ENCODE measurements at regions not wholly inside any gene's neighbourhood (a gene's known extent, or its start where the extent isn't known, plus 50 kb on each side); places are given as distances from the start of the nearest gene placed in this dataset.

DNA sequence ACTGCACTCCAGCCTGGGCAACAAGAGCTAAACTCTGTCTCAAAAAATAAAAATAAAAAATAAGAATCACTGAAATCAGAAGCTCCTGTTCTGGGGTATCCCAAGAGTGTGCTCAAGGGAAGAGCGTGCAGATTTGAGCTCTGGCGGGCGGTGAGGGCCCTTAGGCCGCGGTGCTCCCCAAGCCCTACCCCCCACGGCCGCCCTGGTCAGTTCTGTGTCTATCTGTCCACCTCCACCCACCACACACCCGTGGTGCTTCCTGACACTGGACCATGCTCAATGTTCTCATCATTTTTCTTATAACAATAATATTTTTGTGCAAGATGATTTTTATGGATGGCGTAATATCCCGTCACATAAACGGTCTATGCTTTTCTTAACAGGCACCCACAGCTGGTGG is 71.1 kb downstream of the RTL6 start:
- intact Hi-C loops (cut with DNase I), result no loop called here

DNA sequence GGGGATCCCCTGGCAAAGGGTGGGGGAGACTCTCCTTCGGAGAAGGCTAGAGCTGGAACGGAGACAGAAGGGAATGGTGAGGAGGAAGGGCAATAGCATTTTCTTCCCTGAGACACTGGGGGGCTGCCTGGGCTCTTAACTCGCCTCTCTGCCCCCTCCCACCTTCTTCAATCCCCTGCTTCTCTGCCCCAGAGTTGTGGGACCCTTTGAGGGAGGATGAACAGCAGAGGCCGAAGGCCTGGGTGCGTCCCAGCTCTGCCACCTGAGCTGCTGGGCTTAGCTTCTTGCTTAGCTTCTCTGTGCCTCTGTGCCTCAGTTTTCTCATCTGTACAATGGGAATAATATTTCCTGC is 72.4 kb downstream of the RTL6 start:
- Histone ChIP-seq H3K9me3 (no peaks in the 10 kb centered on the region), H3K4me1 (no peaks in the 10 kb centered on the region), H3K4me3 (no peak overlapping the region), H3K36me3 (no peaks in the 10 kb centered on the region), H3K27me3 (peaks cover 0 to 4% of the 10 kb centered on the region in 2 donors), H3K27ac (no peak overlapping the region)
- peak in 1 of 4 donors; percentile 37 for DNase-seq
- TF ChIP-seq, protein P1, sequence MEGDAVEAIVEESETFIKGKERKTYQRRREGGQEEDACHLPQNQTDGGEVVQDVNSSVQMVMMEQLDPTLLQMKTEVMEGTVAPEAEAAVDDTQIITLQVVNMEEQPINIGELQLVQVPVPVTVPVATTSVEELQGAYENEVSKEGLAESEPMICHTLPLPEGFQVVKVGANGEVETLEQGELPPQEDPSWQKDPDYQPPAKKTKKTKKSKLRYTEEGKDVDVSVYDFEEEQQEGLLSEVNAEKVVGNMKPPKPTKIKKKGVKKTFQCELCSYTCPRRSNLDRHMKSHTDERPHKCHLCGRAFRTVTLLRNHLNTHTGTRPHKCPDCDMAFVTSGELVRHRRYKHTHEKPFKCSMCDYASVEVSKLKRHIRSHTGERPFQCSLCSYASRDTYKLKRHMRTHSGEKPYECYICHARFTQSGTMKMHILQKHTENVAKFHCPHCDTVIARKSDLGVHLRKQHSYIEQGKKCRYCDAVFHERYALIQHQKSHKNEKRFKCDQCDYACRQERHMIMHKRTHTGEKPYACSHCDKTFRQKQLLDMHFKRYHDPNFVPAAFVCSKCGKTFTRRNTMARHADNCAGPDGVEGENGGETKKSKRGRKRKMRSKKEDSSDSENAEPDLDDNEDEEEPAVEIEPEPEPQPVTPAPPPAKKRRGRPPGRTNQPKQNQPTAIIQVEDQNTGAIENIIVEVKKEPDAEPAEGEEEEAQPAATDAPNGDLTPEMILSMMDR (IDR thresholded peaks at IDR 0.05), result no peak
- ATAC-seq, result no peak
- intact Hi-C loops (cut with DNase I), result no loop called here

More for the DNA sequence above, 71.1 kb downstream of the RTL6 start:
- H3K4me3 ChIP-seq, result no peak overlapping the region
- ATAC-seq (no peak), DNase-seq (peak in 2 of 4 donors; percentile 37 to 40)
- H3K9me3 ChIP-seq, result no peaks in the 10 kb centered on the region
- no peaks in the 10 kb centered on the region for H3K36me3 ChIP-seq
- TF ChIP-seq, protein P1 (IDR thresholded peaks at IDR 0.05), result no peak
- peaks cover 0 to 4% of the 10 kb centered on the region in 2 donors for H3K27me3 ChIP-seq
- no peak overlapping the region for H3K27ac ChIP-seq
- H3K4me1 ChIP-seq, result no peaks in the 10 kb centered on the region

DNA sequence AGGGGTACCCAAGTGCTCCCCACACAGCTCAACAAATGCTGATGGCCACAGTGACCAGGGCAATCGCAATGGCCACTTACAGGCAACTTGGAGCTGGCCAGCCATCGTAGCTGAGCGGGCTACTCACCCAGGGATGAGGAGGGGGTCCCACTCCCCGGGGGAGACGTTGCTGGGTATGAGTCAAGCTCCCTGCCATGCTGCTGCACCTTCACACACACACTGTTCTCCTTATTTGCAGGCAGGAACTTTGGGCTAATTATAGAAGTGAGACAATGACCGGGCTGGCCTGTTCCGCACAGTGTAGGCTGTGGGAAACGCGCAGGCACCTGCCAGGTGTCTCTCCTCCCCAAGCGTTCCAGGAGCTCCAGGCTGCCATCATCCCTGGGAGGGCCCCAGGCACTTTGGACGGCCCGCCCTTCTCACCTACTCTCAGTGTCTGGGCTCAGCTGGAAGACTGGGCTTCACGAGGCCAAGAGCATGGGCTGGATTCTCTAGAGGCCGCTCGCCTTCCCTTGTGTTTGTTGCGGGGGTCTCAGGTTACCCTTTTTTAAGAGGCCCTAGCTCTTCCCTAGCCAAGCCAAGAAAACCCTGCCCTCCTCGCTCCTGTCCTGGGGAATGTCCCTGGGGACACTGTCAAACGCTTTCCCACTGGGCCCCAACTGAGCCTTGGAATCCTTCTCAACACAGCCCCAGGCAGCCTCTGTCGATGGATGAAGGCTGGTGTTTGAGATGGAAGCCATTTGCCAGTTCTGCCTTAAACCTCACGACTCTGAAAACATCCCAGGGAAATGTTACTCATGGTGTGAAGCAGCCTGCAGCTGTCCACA is 73.0 kb downstream of the RTL6 start:
- Histone ChIP-seq H3K9me3 (peaks cover 0 to 5% of the 10 kb centered on the region in 2 donors), H3K4me3 (no peak overlapping the region), H3K27ac (no peak overlapping the region), H3K36me3 (no peaks in the 10 kb centered on the region), H3K27me3 (peaks cover 0 to 4% of the 10 kb centered on the region in 2 donors), H3K4me1 (no peaks in the 10 kb centered on the region)
- ATAC-seq, result no peak
- intact Hi-C loops (cut with DNase I), result no loop called here
- peak; percentile 25 to 83 (median 62) for DNase-seq
- TF ChIP-seq, protein P1 (IDR thresholded peaks at IDR 0.05), result no peak

GRCh38 chr22:44424359-44424682 is 73.7 kb downstream of the RTL6 start:
- TF ChIP-seq, protein P1 (IDR thresholded peaks at IDR 0.05), result no peak
- ATAC-seq, result no peak

DNA sequence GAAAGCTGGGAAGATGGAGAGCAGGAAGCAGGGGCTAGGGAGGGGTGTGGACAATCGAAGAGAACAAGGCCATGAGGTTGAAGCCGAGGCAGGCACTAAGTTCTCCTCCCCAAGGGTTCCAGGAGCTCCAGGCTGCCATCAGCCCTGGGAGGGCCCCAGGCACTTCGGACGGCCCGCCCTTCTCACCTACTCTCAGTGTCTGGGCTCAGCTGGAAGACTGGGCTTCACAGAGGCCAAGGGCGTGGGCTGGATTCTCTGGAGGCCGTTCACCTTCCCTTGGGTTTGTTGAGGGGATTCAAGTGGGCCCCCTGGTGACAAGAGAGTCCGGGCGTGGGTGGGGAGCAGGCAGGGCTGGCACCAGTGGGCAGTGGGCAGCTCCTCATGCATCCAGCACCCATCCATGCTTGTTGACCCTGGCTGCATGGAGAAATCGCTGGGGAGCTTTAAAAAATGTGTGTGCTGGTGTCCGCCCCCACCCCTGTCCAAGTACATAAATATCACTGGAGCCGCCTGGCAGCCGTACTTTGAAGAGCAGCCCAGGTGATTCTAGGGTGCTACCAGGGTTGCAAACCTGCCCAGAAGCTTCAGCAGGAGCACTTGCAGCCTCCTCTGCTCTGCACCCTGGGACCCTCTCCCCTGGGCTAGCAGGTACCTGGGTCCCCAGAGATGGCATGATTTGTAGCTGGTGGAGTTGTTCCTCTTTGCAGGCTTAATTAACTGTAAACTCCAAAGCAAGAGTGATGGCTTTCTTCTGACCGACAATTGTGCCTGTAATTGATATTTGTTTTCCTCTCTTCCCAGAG is 74.3 kb downstream of the RTL6 start:
- TF ChIP-seq, protein P1 (IDR thresholded peaks at IDR 0.05), result no peak
- H3K4me3 ChIP-seq, result no peak overlapping the region
- ATAC-seq, result no peak
- peak in 2 of 4 donors; percentile 20 to 34 for DNase-seq
- H3K27me3 ChIP-seq, result peaks cover 0 to 7% of the 10 kb centered on the region in 2 donors
- no peaks in the 10 kb centered on the region for H3K36me3 ChIP-seq
- intact Hi-C loops (cut with DNase I), result no loop called here
- H3K4me1 ChIP-seq, result no peaks in the 10 kb centered on the region
- peaks cover 0 to 17% of the 10 kb centered on the region in 2 donors for H3K9me3 ChIP-seq
- no peak overlapping the region for H3K27ac ChIP-seq

More at GRCh38 chr22:44424359-44424682, 73.7 kb downstream of the RTL6 start:
- DNase-seq, result no peak
- H3K4me3 ChIP-seq, result no peak overlapping the region
- H3K9me3 ChIP-seq, result peaks cover 0 to 12% of the 10 kb centered on the region in 2 donors
- intact Hi-C loops (cut with DNase I), result no loop called here
- no peaks in the 10 kb centered on the region for H3K4me1 ChIP-seq
- H3K36me3 ChIP-seq, result no peaks in the 10 kb centered on the region
- H3K27me3 ChIP-seq, result peaks cover 0 to 4% of the 10 kb centered on the region in 2 donors
- no peak overlapping the region for H3K27ac ChIP-seq
